GM23338 (cell line): ENCODE measurements at regions not wholly inside any gene's neighbourhood (a gene's known extent, or its start where the extent isn't known, plus 50 kb on each side); places are given as distances from the start of the nearest gene placed in this dataset.

Experiments used
- ATAC-seq: fragments of 200-7000 bp; cut with Tn5 transposase; 3 replicates; pipeline ENCODE4 v1.9.1; 2020
- DNase-seq: peaks from one replicate; pipeline ENCODE4 v3.0.0-alpha.2; 2015; ENCODE audit warnings: low spot score
- H2AFZ ChIP-seq: fragments of 200-600 bp; sonication (generic); 2 replicates; pipeline ENCODE4 v1.8.0; 2016; ENCODE audit warnings: antibody characterized with exemption, mild to moderate bottlenecking, moderate library complexity
- H3F3A ChIP-seq: fragments of 200-600 bp; sonication (generic); replicated peaks from 2 replicates; pipeline ENCODE4 v1.8.0; 2017; ENCODE audit warnings: antibody characterized with exemption, mixed run types, low read depth
- H3K27ac ChIP-seq: fragments of 200-600 bp; sonication (generic); 2 replicates; pipeline ENCODE4 v1.6.1; 2016; ENCODE audit warnings: low read depth
- H3K27me3 ChIP-seq: fragments of 200-600 bp; sonication (generic); 2 replicates; pipeline ENCODE4 v1.8.0; 2016; ENCODE audit warnings: mild to moderate bottlenecking, mixed run types, moderate library complexity; ENCODE audit not compliant: insufficient read depth
- H3K36me3 ChIP-seq: fragments of 200-600 bp; sonication (generic); 2 replicates; pipeline ENCODE4 v1.8.0; 2016; ENCODE audit warnings: mild to moderate bottlenecking; ENCODE audit not compliant: insufficient read depth
- H3K4me1 ChIP-seq: fragments of 200-600 bp; sonication (generic); 2 replicates; pipeline ENCODE4 v1.8.0; 2016; ENCODE audit warnings: mild to moderate bottlenecking, moderate library complexity; ENCODE audit not compliant: insufficient read depth
- H3K4me2 ChIP-seq: fragments of 200-600 bp; sonication (generic); 2 replicates; pipeline ENCODE4 v1.7.1; 2017; ENCODE audit warnings: mixed run types
- H3K4me3 ChIP-seq: fragments of 200-600 bp; sonication (generic); 2 replicates; pipeline ENCODE4 v1.6.1; 2016; ENCODE audit warnings: mixed run types
- H3K79me2 ChIP-seq: fragments of 200-600 bp; sonication (generic); replicated peaks from 2 replicates; pipeline ENCODE4 v1.8.0; 2017; ENCODE audit warnings: mild to moderate bottlenecking; ENCODE audit not compliant: insufficient read depth
- H3K9me2 ChIP-seq: fragments of 200-600 bp; sonication (generic); 2 replicates; pipeline ENCODE4 v1.8.0; 2017; ENCODE audit not compliant: insufficient read depth
- H4K20me1 ChIP-seq: fragments of 200-600 bp; sonication (generic); replicated peaks from 2 replicates; pipeline ENCODE4 v1.8.0; 2017; ENCODE audit warnings: mild to moderate bottlenecking; ENCODE audit not compliant: insufficient read depth
- H3K27ac Mint-ChIP-seq: 2 replicates; pipeline ENCODE4 v1.8.0; 2020; ENCODE audit warnings: inconsistent platforms, mild to moderate bottlenecking, moderate library complexity, mixed read lengths
- H3K27me3 Mint-ChIP-seq: 3 replicates; pipeline ENCODE4 v1.8.0; 2022; ENCODE audit warnings: low read depth, mild to moderate bottlenecking, moderate library complexity, mixed read lengths, inconsistent platforms; ENCODE audit not compliant: insufficient read depth, poor library complexity
- H3K36me3 Mint-ChIP-seq: 3 replicates; pipeline ENCODE4 v1.8.0; 2021; ENCODE audit warnings: low read depth, mild to moderate bottlenecking, inconsistent platforms, moderate library complexity, mixed read lengths
- H3K4me1 Mint-ChIP-seq: 3 replicates; pipeline ENCODE4 v1.8.0; 2020; ENCODE audit warnings: mild to moderate bottlenecking, inconsistent platforms, mixed read lengths
- H3K4me3 Mint-ChIP-seq: 3 replicates; pipeline ENCODE4 v1.8.0; 2021; ENCODE audit warnings: moderate library complexity, mild to moderate bottlenecking, inconsistent platforms, mixed read lengths
- H3K9me3 Mint-ChIP-seq: 3 replicates; pipeline ENCODE4 v1.8.0; 2020; ENCODE audit warnings: moderate library complexity, mild to moderate bottlenecking, inconsistent platforms, mixed read lengths
- CTCF ChIP-seq, 2 experiments: fragments of 200-600 bp in 1 of 2; sonication (generic) in 1 of 2; conservative IDR thresholded peaks; 2 replicates each; pipeline versions ENCODE4 v1.5.1 to v1.6.1; 2016 to 2017; ENCODE audit warnings: antibody characterized with exemption in 2 of 2, low read depth in 2 of 2, mild to moderate bottlenecking in 2 of 2, moderate library complexity in 1 of 2
- ETS1 ChIP-seq: IDR thresholded peaks from 2 replicates; pipeline ENCODE4 v1.6.1; 2016; ENCODE audit warnings: antibody characterized with exemption
- EZH2 ChIP-seq: fragments of 200-600 bp; sonication (generic); IDR thresholded peaks from one replicate; pipeline ENCODE4 v1.8.0; 2017; ENCODE audit warnings: antibody characterized with exemption, mild to moderate bottlenecking, low read depth; ENCODE audit not compliant: unreplicated experiment
- NANOG ChIP-seq: IDR thresholded peaks from 2 replicates; pipeline ENCODE4 v1.6.1; 2016; ENCODE audit warnings: antibody characterized with exemption, borderline replicate concordance
- POLR2AphosphoS5 ChIP-seq: IDR thresholded peaks from 2 replicates; pipeline ENCODE4 v1.6.1; 2016; ENCODE audit warnings: antibody characterized with exemption, low read depth
- STAT1 ChIP-seq: IDR thresholded peaks from one replicate; pipeline ENCODE4 v1.6.1; 2016; ENCODE audit warnings: antibody characterized with exemption; ENCODE audit not compliant: unreplicated experiment
- ZNF331 ChIP-seq: fragments of 250-450 bp; sonication (Bioruptor Pico); IDR thresholded peaks from 2 replicates; pipeline ENCODE4 v1.5.0; 2020; ENCODE audit warnings: low read depth, mild to moderate bottlenecking, moderate library complexity
- ZNF462 ChIP-seq: fragments of 250-450 bp; sonication (Bioruptor Pico); IDR thresholded peaks from 2 replicates; pipeline ENCODE4 v1.5.0; 2020; ENCODE audit warnings: mild to moderate bottlenecking, moderate library complexity
- TF ChIP-seq, protein P1 (sequence below): IDR thresholded peaks from one replicate; pipeline ENCODE4 v1.6.1; 2018; ENCODE audit warnings: antibody characterized with exemption; ENCODE audit not compliant: unreplicated experiment

DNA sequence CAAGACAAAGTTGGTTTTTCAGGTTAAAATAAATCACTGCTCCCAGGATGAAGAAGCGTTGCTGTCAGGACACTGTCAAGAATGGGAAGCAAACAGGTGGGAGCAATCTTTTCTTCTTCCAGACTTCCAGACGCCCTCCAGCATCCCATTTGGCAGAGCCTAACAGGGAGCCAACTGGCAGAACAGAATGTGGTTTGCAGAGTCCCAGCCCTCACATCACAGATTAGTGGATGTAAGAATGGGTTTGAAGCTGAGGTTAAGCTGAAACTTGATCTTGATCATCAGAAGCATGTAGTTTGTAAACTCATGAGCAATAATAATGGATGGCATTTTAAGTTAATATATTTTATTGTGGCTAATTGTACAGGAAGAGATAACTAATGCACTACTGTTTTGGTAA lies 636.4 kb downstream of the SLC6A15 start:
- H3K4me3 ChIP-seq, result no peak overlapping the region
- DNase-seq, result no peak
- H3K4me2 ChIP-seq, result no peak overlapping the region
- peaks cover 21% of the 10 kb centered on the region for H3K27me3 ChIP-seq
- no peak for TF ChIP-seq EZH2
- TF ChIP-seq ZNF331 (CRISPR knock-in tag), result no peak
- no peak for TF ChIP-seq STAT1
- no peak for TF ChIP-seq NANOG
- no peak for TF ChIP-seq ETS1
- no peak for TF ChIP-seq ZNF462 (CRISPR knock-in tag)
- TF ChIP-seq CTCF (conservative IDR thresholded peaks at IDR 0.05; ENCODE audit: low read depth in 2 of 2), result no peak
- TF ChIP-seq POLR2AphosphoS5, result no peak
- TF ChIP-seq, protein P1, sequence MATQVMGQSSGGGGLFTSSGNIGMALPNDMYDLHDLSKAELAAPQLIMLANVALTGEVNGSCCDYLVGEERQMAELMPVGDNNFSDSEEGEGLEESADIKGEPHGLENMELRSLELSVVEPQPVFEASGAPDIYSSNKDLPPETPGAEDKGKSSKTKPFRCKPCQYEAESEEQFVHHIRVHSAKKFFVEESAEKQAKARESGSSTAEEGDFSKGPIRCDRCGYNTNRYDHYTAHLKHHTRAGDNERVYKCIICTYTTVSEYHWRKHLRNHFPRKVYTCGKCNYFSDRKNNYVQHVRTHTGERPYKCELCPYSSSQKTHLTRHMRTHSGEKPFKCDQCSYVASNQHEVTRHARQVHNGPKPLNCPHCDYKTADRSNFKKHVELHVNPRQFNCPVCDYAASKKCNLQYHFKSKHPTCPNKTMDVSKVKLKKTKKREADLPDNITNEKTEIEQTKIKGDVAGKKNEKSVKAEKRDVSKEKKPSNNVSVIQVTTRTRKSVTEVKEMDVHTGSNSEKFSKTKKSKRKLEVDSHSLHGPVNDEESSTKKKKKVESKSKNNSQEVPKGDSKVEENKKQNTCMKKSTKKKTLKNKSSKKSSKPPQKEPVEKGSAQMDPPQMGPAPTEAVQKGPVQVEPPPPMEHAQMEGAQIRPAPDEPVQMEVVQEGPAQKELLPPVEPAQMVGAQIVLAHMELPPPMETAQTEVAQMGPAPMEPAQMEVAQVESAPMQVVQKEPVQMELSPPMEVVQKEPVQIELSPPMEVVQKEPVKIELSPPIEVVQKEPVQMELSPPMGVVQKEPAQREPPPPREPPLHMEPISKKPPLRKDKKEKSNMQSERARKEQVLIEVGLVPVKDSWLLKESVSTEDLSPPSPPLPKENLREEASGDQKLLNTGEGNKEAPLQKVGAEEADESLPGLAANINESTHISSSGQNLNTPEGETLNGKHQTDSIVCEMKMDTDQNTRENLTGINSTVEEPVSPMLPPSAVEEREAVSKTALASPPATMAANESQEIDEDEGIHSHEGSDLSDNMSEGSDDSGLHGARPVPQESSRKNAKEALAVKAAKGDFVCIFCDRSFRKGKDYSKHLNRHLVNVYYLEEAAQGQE, result no peak
- no peak overlapping the region; the same call in 1 of the 2 replicates for H2AFZ ChIP-seq
- no peaks in the 10 kb centered on the region for H3K36me3 ChIP-seq
- no peaks in the 10 kb centered on the region for H3K79me2 ChIP-seq
- H3K4me1 ChIP-seq, result no peaks in the 10 kb centered on the region; the same call in 1 of the 2 replicates
- H3K27ac ChIP-seq, result no peak overlapping the region
- H4K20me1 ChIP-seq, result no peaks in the 10 kb centered on the region
- H3K9me2 ChIP-seq, result no peaks in the 10 kb centered on the region
- no peaks in the 10 kb centered on the region for H3F3A ChIP-seq
- peaks cover 1% of the 10 kb centered on the region; the same call in 2 of the 3 replicates for H3K4me1 Mint-ChIP-seq
- H3K27me3 Mint-ChIP-seq, result peaks cover 2% of the 10 kb centered on the region
- no peak overlapping the region for H3K4me3 Mint-ChIP-seq
- H3K9me3 Mint-ChIP-seq, result no peaks in the 10 kb centered on the region
- ATAC-seq, result no peak
- H3K36me3 Mint-ChIP-seq, result no peaks in the 10 kb centered on the region
- H3K27ac Mint-ChIP-seq, result no peak overlapping the region
